ENCODE measurements at regions not wholly inside any gene's neighbourhood (a gene's known extent, or its start where the extent isn't known, plus 50 kb on each side); places are given as distances from the start of the nearest gene placed in this dataset.

DNA sequence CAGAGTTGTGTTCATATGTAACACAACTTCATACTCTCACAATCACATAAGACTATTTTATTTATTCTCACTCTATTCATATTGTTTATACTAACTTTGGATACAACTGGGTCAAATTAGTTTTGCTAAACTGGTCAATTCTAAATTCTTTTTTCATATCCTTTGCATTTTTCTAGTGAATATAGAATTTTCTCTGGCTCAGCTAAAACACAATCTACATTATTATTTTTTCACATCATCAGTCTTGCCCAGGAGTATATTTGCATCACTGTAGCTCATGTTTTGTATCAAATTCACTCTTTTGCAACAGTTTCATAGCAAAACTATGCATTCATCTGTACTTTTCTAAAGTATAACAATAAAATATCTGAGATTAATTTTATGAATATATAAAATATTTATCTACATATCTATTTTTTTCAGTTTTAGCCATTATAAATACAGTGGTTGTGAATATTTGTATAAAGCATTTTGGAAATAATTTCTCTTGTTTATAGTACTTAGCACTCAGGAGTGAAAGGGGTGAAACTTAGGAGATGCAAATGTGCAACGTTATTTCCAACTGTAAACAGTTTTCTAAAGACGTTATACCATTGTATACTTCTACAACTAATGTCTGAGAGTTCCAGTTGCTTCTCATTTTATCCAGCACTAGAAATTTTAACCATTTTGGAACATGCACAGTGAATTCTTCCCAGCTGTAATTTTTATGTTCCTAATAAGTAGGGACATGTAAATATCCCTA is 854.6 kb downstream of the CBLN2 start:
- no peak for DNase-seq

DNA sequence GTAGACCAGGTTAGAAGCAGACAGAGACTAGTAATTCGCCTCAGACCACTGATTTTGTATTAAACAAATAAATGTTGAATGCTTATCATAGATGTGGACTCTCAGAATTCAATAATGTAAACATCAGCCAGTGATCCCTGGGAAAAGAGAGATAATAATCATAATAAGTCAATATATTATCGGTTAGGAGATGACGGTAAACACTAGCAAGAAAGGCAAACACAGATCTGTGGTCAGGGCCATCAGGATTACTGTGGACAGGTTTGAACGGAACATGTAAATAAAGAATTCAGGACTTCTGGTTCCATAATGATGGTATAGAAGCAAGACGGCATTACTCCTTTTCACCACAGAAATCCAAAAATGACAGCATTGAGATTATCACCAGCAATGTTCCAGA is 861.6 kb downstream of the CBLN2 start:
- DNase-seq, result no peak

DNA sequence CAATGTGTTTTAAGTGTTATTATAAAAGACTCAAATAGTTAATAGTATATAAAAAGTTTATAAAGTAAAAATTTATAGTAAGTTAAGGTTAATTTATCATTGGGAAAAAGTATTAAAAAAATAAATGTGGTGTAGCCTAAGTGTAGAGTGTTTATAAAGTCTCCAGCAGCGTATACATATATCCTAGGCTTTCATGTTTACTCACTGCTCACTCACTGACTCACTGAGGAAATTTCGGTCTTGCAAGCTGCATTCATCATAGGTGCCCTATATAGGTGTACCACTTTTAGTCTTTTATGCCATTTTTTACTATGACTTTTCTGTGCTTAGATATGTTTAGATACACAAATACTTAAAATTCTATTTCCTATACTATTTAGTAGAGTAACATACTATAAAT is 866.0 kb downstream of the CBLN2 start:
- no peak for DNase-seq

DNA sequence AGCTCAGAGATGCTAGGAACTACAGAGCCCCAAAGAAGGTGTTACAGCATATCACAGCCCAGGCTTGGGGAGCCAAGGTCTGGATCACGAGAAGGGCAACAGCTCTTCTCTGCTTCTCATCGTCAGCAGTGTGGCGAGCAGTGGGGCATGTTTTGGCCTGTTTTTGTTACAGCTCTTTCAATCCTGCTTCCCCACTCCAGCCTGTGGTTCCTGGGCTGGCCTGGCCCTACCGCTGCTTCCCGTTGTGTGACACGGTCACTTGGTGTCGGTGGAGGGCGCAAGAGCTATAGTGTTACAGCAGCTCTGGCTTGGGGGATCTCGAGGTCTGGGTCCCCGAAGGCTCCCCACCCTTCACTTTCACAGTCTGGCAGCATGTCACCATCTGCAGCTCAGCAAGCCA is 870.2 kb downstream of the CBLN2 start:
- DNase-seq, result no peak

DNA sequence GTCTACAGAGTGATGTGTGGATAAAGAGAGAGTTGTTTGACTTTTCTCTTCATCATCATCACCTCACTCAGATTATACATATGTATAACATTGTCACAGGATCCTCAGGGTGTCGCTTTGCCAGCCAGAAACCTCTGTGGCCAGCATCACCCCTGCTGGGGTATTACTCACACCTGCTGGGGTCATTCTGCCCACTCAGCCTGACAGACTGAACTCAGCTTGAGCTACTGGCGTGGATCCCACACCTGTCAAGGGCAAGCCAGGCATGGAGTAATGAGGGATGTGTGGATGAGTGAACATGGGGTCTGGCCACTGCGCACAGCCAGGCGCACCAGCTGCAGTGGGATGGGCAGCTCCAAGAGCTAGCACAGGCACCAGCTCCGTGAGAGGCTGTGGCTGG is 870.6 kb downstream of the CBLN2 start:
- DNase-seq, result no peak

DNA sequence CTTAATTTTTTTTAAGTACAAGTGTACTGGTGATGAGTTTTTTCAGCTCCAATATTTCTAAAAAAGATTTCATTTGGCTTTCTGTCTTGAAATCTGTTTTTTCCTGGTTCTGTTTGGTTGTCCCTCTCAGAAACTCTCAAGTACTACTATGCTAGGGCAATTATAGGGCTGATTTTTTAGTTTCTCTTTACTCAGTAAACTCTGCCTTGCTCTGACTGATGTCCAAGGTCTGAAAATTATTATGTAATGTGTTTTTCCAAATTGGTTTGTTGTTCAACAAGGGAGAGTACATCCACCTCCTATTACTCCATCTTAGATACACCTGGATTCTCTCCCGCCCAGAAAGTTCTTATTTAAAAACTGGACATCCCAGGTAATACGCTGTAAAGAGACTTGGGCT is 877.7 kb downstream of the CBLN2 start:
- no peak for DNase-seq

DNA sequence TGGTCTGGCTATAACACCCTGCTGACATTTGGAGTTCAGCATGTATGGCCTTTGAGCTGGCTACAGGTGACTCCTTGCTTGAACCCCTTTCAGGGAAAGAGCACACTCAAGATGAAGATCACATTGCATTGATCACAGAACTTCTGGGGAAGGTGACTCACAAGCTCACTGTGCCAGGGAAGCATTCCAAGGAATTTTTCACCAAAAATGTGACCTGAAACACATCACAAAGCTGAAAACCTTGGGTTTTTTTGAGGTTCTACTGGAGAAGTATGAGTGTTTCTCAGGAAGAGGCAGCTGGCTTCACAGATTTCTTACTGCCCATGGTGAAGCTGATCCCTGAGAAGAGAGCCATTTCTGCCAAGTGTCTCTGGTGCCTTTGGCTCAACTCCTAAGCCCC is 879.0 kb downstream of the CBLN2 start:
- DNase-seq, result no peak

GRCh38 chr18:71643822-71644221 is 900.3 kb downstream of the CBLN2 start:
- no peak for DNase-seq

DNA sequence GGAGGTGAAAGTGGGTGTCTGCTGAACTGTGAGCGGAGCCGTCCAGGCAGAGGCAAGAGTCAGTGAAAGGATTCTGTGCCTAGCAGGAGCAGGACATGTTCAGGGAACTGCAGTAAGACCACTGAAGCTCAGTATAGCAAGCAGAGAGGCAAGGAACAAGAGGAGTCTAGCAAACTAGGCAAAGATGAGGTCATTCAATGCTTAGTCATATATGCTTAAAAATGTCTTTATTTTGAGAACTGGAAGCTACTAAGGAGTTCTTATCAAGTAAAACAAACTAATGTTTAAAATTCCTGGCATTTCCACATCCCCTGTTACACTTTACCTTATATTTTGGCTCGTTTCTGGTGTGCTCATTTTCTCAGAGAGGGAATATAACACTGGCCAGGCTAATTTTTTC is 913.4 kb downstream of the CBLN2 start:
- DNase-seq, result no peak

- DNase-seq, result no peak
Observed at GRCh38 chr18:71625556-71626090, 918.5 kb downstream of the CBLN2 start.

- DNase-seq, result no peak
Observed at GRCh38 chr18:71598374-71598773, 945.8 kb downstream of the CBLN2 start.

DNA sequence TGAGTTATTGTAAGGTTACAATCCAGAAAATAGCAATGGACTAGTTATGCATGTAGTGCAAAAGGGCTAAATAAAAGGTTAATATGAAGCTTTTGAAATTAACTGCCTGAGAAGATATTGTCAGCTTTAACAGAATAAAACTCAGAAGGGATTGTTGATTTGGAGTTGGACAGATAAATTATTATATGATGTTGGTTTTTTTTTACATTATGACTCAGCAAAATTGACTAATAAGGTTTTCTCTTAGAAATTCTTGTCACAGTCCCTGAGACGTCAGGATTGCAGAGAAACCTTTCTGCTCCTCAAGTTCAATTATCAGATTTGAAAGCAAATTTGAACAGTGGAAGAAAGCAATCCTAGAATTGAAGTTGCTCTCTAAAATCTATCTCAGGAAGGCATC is 946.9 kb downstream of the CBLN2 start:
- no peak for DNase-seq

DNA sequence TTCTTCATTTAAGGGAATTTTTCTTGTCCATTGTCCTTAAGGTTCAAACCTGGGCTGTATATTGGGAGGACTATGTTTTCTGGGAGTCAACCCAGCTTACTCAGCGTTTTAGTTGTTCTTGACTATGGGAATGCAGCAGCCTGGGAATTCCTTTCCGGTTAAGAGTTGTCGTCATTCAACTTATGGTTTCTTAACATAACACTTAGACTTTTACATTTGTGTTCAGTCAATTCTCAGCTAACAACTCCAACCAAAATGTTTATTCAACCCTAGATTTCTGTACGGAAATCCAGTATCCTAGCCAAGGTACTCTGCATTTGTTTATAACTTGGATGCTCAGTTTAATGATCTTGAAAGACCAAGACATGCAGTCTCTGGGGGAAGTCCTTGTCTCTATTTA is 960.9 kb downstream of the CBLN2 start:
- DNase-seq, result no peak

DNA sequence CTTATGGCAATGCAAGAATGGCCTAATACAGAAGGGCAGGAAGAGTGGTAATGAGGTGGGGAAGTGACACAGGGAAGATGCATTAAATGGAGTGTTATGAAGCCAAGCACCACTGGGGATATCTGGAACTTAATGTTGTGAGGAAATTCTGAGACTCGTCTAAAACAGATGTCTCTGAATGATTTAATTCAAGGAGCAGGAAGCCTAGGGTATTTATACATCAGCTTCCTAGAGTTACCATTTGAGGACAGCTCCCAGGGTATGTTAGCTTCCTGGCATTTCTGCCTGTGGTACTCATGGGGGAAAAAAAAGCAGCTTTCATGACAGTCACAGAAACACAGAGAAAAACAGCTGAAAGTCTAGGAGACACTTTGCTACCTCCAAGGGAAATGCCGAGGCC is 989.5 kb downstream of the CBLN2 start:
- no peak for DNase-seq

DNA sequence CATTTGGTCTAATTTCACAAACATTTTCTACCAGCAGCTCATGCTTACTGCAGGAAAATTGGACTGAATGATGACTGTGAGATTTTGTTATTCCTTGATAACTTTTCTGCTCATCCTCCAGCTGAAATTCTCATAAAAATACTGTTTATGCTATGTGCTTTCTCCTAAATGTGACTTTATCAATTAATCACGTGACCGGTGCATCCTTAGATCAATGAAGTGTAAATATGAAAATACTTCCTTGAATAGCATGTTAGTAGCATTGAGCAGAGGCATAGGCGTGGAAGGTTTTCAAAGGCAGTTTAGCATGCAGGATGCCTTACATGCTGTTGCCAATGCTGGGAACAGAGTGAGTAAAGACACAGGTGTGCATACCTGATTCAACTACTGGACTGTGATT is 1002.5 kb downstream of the CBLN2 start:
- DNase-seq, result no peak

- DNase-seq, result no peak
Observed at GRCh38 chr18:71529703-71530303, 1014.3 kb downstream of the CBLN2 start.

GRCh38 chr18:71523483-71524435 is 1020.4 kb downstream of the CBLN2 start:
- no peak for DNase-seq

- no peak for DNase-seq
Observed at GRCh38 chr18:71505526-71505925, 1038.6 kb downstream of the CBLN2 start.

DNA sequence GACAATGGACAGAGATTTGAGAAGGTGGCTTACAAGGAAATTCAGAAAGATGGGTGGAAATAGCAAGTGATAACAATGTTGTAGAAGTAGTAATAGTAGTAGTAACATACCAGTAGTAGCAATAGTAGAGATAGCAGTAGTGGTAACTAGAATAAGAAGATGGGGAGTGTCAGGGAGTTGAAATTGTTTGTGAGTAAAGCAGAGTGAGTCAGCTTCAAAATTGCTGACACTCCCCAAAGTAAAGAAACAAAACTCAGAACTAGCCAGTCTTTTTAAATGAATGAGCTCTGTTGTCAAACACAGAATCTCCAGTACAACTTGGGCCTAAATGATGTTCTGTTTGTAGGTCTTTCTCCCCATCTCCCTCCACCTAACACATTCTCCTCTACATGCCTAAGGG is 1040.9 kb downstream of the CBLN2 start:
- no peak for DNase-seq

DNA sequence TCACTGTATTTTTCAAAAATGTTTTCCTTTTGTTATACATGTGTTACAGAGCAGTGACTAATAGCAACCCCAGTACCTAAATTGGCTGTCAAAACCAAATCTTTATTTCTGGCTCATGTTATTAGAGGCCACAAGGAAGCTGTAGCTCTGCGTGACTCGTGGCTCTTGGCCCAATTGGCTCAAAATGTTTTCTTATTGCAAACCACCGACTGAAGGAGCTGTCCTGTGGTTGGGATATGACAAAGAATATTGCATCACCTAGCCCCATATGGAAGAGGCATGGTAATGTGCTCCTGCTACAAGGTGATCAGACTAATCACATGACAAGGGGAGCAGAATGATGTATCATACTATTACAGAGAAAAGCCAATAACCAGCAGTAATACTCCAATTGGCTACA is 1058.5 kb downstream of the CBLN2 start:
- no peak for DNase-seq

DNA sequence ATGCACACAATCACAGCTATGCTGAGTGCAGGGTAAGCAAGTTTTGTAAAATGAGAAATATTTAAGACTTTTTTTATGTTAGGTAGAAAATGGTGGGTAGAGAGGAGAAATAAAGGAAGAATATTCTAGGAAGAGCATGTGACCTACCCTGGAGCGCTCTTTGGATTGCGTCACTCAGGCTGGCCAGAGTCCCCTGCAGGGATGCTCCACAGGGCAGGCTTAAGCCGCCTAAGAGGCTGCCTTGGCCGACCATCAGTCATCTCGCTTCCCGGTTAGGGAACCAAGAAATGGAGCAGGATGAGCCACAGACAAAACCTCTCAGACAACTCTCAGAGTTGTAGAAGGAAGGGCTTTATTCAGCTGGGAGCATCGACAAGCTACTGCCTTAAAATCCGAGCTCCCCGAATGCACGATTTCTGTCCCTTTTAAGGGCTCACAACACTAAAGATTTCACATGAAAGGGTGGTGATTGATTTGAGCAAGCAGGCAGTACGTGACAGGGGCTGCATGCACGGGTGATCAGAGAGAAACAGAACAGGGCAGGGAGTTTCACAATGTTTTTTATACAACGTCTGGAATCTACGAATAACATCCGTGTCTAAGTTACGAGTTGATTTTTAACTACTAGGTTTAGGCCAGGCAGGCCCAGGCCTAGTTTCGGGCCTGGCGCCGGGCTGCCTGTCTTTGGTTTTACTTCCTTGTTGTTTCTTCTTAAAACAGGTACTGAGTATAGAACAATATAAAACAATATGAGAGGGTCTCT is 1072.0 kb downstream of the CBLN2 start:
- DNase-seq, result no peak

DNA sequence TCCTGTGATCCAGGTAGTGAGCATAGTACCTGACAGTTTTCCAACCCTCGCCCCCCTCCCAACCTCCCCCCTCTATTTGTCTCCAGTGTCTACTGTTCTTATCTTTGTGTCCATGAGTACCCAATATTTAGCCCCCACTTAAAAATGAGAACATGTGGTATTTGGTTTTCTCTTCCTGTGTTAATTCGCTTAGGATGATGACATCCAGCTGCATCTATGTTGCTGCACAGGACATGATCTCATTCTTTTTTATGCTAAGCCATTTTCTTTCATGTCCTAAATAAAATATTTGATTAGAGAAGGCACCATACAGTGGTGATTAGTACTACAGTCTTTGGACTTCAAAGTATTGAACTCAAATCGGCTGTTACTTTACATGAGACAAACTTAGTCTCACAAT is 1087.9 kb downstream of the CBLN2 start:
- DNase-seq, result no peak

- DNase-seq, result no peak
Observed at GRCh38 chr18:71450257-71450656, 1093.9 kb downstream of the CBLN2 start.

All from activated CD4-positive, alpha-beta T cell treated with anti-CD3 and anti-CD28 coated beads, Interleukin-2, Interleukin-6, amounts not matched to agents 100 ng/mL and 50 ng/mL, durations not matched to agents 16 hours and 8 hours (primary cell).